AG09319 (cell line): ENCODE measurements at regions not wholly inside any gene's neighbourhood (a gene's known extent, or its start where the extent isn't known, plus 50 kb on each side); places are given as distances from the start of the nearest gene placed in this dataset.

Source experiments
- DNase-seq: peaks from one replicate; pipeline ENCODE4 v3.0.0-alpha.2; 2010; ENCODE audit warnings: low read depth; ENCODE audit errors: extremely low read depth
- CTCF ChIP-seq: IDR thresholded peaks from 2 replicates; pipeline ENCODE4 v1.5.1; 2011; ENCODE audit warnings: low read depth, mild to moderate bottlenecking, inconsistent platforms, low read length, moderate library complexity

GRCh38 chr3:40847551-40847992 lies 322.8 kb downstream of the ZNF621 start:
- no peak for DNase-seq
- TF ChIP-seq CTCF, result no peak

GRCh38 chr3:40848421-40848820 lies 323.7 kb downstream of the ZNF621 start:
- DNase-seq, result no peak
- TF ChIP-seq CTCF, result no peak

DNA sequence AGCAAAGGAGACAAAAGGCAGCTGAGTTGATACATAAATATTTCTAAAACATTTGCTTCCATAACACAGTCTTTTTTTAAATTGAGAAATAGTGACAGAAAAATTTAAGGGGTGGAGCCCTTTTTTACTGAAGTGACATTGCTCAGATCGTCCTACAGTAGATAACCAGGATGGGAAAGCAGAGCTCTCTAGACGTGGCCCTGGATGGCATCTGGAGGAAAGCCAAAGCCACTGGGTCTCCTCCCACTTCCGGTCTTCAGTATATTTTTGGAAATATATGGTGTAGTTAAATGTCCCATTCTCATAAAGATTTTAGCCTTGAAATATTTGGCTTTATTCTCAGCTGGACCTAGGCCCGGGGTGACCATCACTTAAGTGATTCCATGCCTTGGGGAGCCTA lies 326.1 kb downstream of the ZNF621 start:
- DNase-seq, result no peak
- no peak for TF ChIP-seq CTCF

DNA sequence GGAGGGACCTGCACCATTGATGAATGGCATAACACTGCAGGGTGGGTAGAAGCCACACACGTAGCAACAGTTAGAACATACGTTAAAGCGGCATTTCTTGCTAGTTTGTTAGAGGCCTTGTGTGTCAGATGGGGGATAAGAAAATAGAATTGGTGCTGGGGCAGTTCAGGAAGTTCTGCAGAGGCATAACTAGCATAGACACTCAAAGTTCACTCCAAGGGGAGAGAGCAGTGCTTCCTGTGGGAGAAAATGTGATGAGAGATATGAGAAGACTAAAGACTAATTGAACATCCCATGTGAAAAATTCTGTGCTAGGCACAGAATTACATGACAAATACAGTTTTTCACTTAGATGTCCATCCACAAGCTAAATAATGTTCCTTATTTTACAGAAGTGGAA lies 327.1 kb downstream of the ZNF621 start:
- no peak for DNase-seq
- TF ChIP-seq CTCF, result no peak

DNA sequence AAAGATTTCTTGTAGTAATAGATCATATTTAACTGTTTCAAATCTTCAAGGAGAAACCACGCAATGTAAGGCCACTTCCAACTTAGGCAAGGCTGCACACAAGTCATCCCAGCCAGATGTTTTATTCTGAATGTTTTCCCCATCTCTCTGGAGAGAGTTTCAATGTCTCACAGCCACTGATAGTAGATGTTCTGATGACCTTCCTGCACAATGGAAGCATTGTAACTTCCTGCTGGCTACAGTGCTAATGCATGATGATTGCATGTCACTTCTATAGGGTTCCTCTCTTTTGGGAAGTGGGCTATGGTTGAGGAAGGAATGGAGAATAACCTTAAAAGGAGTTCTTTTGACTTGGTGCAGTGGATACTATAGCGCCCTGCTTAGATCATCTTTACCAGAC lies 328.0 kb downstream of the ZNF621 start:
- DNase-seq, result no peak
- no peak for TF ChIP-seq CTCF

GRCh38 chr3:40853474-40853873 lies 328.7 kb downstream of the ZNF621 start:
- no peak for TF ChIP-seq CTCF
- DNase-seq, result no peak

- no peak for DNase-seq
- TF ChIP-seq CTCF, result no peak
These were observed 331.1 kb downstream of the ZNF621 start for GRCh38 chr3:40855871-40856270.
